Activated naive CD4-positive, alpha-beta T cell treated with anti-CD3 and anti-CD28 coated beads, Interleukin-2, amount 50 U/mL, for 24 hours (primary cell): ENCODE measurements at regions not wholly inside any gene's neighbourhood (a gene's known extent, or its start where the extent isn't known, plus 50 kb on each side); places are given as distances from the start of the nearest gene placed in this dataset.

Experiments
- H3K27ac Mint-ChIP-seq: one replicate; pipeline ENCODE4 v1.8.0; 2021; ENCODE audit warnings: mild to moderate bottlenecking, mixed read lengths
- H3K27me3 Mint-ChIP-seq: one replicate; pipeline ENCODE4 v1.8.0; 2021; ENCODE audit warnings: mixed read lengths
- H3K36me3 Mint-ChIP-seq: one replicate; pipeline ENCODE4 v1.8.0; 2021; ENCODE audit warnings: mixed read lengths
- H3K4me1 Mint-ChIP-seq: one replicate; pipeline ENCODE4 v1.8.0; 2021; ENCODE audit warnings: mixed read lengths
- H3K4me3 Mint-ChIP-seq: one replicate; pipeline ENCODE4 v1.8.0; 2021; ENCODE audit warnings: mild to moderate bottlenecking, mixed read lengths
- H3K9me3 Mint-ChIP-seq: one replicate; pipeline ENCODE4 v1.8.0; 2021; ENCODE audit warnings: mixed read lengths

- Mint-ChIP-seq H3K9me3 (peaks cover 12% of the 10 kb centered on the region), H3K27me3 (no peaks in the 10 kb centered on the region), H3K27ac (no peak overlapping the region), H3K4me1 (no peaks in the 10 kb centered on the region), H3K36me3 (no peaks in the 10 kb centered on the region), H3K4me3 (no peak overlapping the region)
Observed at GRCh38 chr12:20289520-20289919, 78.8 kb upstream of the PDE3A start.

GRCh38 chr12:20300457-20300856 lies 67.9 kb upstream of the PDE3A start:
- Mint-ChIP-seq H3K4me1 (no peaks in the 10 kb centered on the region), H3K9me3 (peaks cover 27% of the 10 kb centered on the region), H3K4me3 (no peak overlapping the region), H3K27me3 (no peaks in the 10 kb centered on the region), H3K36me3 (no peaks in the 10 kb centered on the region), H3K27ac (no peak overlapping the region)

GRCh38 chr12:20305470-20305869 lies 62.9 kb upstream of the PDE3A start:
- peaks cover 4% of the 10 kb centered on the region for H3K36me3 Mint-ChIP-seq
- no peak overlapping the region for H3K27ac Mint-ChIP-seq
- no peaks in the 10 kb centered on the region for H3K27me3 Mint-ChIP-seq
- no peak overlapping the region for H3K4me3 Mint-ChIP-seq
- no peaks in the 10 kb centered on the region for H3K4me1 Mint-ChIP-seq
- peaks cover 14% of the 10 kb centered on the region for H3K9me3 Mint-ChIP-seq

- H3K9me3 Mint-ChIP-seq = peaks cover 9% of the 10 kb centered on the region
- H3K4me1 Mint-ChIP-seq = no peaks in the 10 kb centered on the region
- H3K4me3 Mint-ChIP-seq = no peak overlapping the region
- H3K27ac Mint-ChIP-seq = no peak overlapping the region
- H3K27me3 Mint-ChIP-seq = no peaks in the 10 kb centered on the region
- peaks cover 4% of the 10 kb centered on the region for H3K36me3 Mint-ChIP-seq
Observed at GRCh38 chr12:20309504-20310148, 58.7 kb upstream of the PDE3A start.

- no peak overlapping the region for H3K4me3 Mint-ChIP-seq
- no peaks in the 10 kb centered on the region for H3K4me1 Mint-ChIP-seq
- H3K36me3 Mint-ChIP-seq = no peaks in the 10 kb centered on the region
- no peaks in the 10 kb centered on the region for H3K27me3 Mint-ChIP-seq
- H3K27ac Mint-ChIP-seq = no peak overlapping the region
- H3K9me3 Mint-ChIP-seq = no peaks in the 10 kb centered on the region
Observed at GRCh38 chr12:20314328-20314727, 54.0 kb upstream of the PDE3A start.

GRCh38 chr12:20317554-20317953 lies 50.8 kb upstream of the PDE3A start:
- Mint-ChIP-seq H3K9me3 (no peaks in the 10 kb centered on the region), H3K4me3 (no peak overlapping the region), H3K27me3 (no peaks in the 10 kb centered on the region), H3K36me3 (no peaks in the 10 kb centered on the region), H3K4me1 (no peaks in the 10 kb centered on the region), H3K27ac (no peak overlapping the region)
